SK-N-SH (cell line): ENCODE measurements at regions not wholly inside any gene's neighbourhood (a gene's known extent, or its start where the extent isn't known, plus 50 kb on each side); places are given as distances from the start of the nearest gene placed in this dataset.

Experiments used
- CTCF ChIA-PET: fragments of 300-600, 350-600 bp; formaldehyde crosslinking; extraction: SDS; loops from one replicate; lab custom pipeline; 2021; lab: Yijun Ruan, JAX
- POLR2A ChIA-PET: fragments of 350-600 bp; sonication (Branson Sonifier 250); formaldehyde crosslinking; extraction: SDS; loops from one replicate; lab custom pipeline; 2020; ENCODE audit warnings: antibody characterized with exemption, inconsistent platforms; lab: Yijun Ruan, JAX
- DNase-seq: peaks from one replicate; pipeline ENCODE4 v3.0.0; 2012
- H2AFZ ChIP-seq: fragments of 200-600 bp; sonication (generic); 2 replicates; pipeline ENCODE4 v1.8.1; 2016; ENCODE audit warnings: antibody characterized with exemption, mild to moderate bottlenecking, low read depth
- H3F3A ChIP-seq: fragments of 200-600 bp; sonication (generic); replicated peaks from 2 replicates; pipeline ENCODE3; 2016; ENCODE audit warnings: antibody characterized with exemption, mild to moderate bottlenecking; ENCODE audit not compliant: insufficient read depth
- H3K27ac ChIP-seq, 2 experiments: fragments of 200-500 bp in 1 of 2; fragments of 200-600 bp in 1 of 2; sonication (Bioruptor generic) in 1 of 2; sonication (generic), shearing (Covaris generic) in 1 of 2; 2 replicates each; pipeline versions ENCODE4 v1.5.1 to v1.6.1; 2014 to 2016; ENCODE audit warnings: low read depth in 2 of 2, inconsistent platforms in 1 of 2, low read length in 1 of 2, mild to moderate bottlenecking in 1 of 2, mixed read lengths in 1 of 2
- H3K27me3 ChIP-seq: fragments of 200-600 bp; sonication (generic), shearing (Covaris generic); 2 replicates; pipeline ENCODE4 v1.6.1; 2016; ENCODE audit warnings: mixed run types; ENCODE audit not compliant: insufficient read depth
- H3K36me3 ChIP-seq, 2 experiments: fragments of 200-500 bp in 1 of 2; fragments of 200-600 bp in 1 of 2; sonication (Bioruptor generic) in 1 of 2; sonication (generic) in 1 of 2; replicated peaks in 1 of 2; 2 replicates each; pipeline versions ENCODE3 to v1.5.1; 2014 to 2016; ENCODE audit warnings: low read length in 1 of 2, mild to moderate bottlenecking in 1 of 2; ENCODE audit not compliant: insufficient read depth in 2 of 2, control insufficient read depth in 1 of 2
- H3K4me1 ChIP-seq, 2 experiments: fragments of 200-500 bp in 1 of 2; fragments of 200-600 bp in 1 of 2; sonication (Bioruptor generic) in 1 of 2; sonication (generic), shearing (Covaris generic) in 1 of 2; 2 replicates each; pipeline versions ENCODE4 v1.5.1 to v1.6.1; 2014 to 2016; ENCODE audit warnings: low read depth in 1 of 2, low read length in 1 of 2, mixed run types in 1 of 2; ENCODE audit not compliant: insufficient read depth in 2 of 2, control insufficient read depth in 1 of 2
- H3K4me2 ChIP-seq: fragments of 200-600 bp; sonication (generic), shearing (Covaris generic); 2 replicates; pipeline ENCODE4 v1.6.1; 2017; ENCODE audit warnings: mixed run types
- H3K4me3 ChIP-seq, 2 experiments: fragments of 200-500 bp in 1 of 2; fragments of 200-600 bp in 1 of 2; sonication (Bioruptor generic) in 1 of 2; sonication (generic), shearing (Covaris generic) in 1 of 2; 2 replicates each; pipeline versions ENCODE4 v1.5.1 to v1.8.1; 2014 to 2016; ENCODE audit warnings: low read depth in 2 of 2, inconsistent platforms in 1 of 2, low read length in 1 of 2, mild to moderate bottlenecking in 1 of 2, mixed read lengths in 1 of 2, moderate library complexity in 1 of 2
- H3K79me2 ChIP-seq: fragments of 200-600 bp; sonication (generic); 2 replicates; pipeline ENCODE4 v1.8.1; 2017; ENCODE audit warnings: mild to moderate bottlenecking; ENCODE audit not compliant: insufficient read depth
- H3K9ac ChIP-seq: fragments of 200-600 bp; sonication (generic); 2 replicates; pipeline ENCODE4 v1.6.1; 2017; ENCODE audit warnings: mixed run types
- H3K9me2 ChIP-seq: fragments of 200-600 bp; sonication (generic); 2 replicates; pipeline ENCODE4 v1.6.1; 2017; ENCODE audit warnings: mixed run types
- H3K9me3 ChIP-seq: fragments of 200-600 bp; sonication (generic); 2 replicates; pipeline ENCODE4 v1.6.1; 2017; ENCODE audit warnings: mixed run types, mild to moderate bottlenecking, moderate library complexity
- H4K20me1 ChIP-seq: fragments of 200-600 bp; sonication (generic); 2 replicates; pipeline ENCODE4 v1.6.1; 2017; ENCODE audit warnings: mild to moderate bottlenecking, mixed run types; ENCODE audit not compliant: insufficient read depth
- EZH2phosphoT487 ChIP-seq: fragments of 200-600 bp; sonication (generic); IDR thresholded peaks from 2 replicates; pipeline ENCODE4 v1.6.1; 2017; ENCODE audit warnings: low read depth, mixed run types, mild to moderate bottlenecking, antibody characterized with exemption, moderate library complexity, borderline replicate concordance
- FOSL2 ChIP-seq: IDR thresholded peaks from 2 replicates; pipeline ENCODE4 v1.4.0; 2012; ENCODE audit warnings: low read depth, mild to moderate bottlenecking, moderate library complexity, borderline replicate concordance
- GATA2 ChIP-seq: sonication (generic); formaldehyde crosslinking; IDR thresholded peaks from 2 replicates; pipeline ENCODE4 v1.5.0; 2020; ENCODE audit warnings: mild to moderate bottlenecking, missing genetic modification reagents
- JUND ChIP-seq: IDR thresholded peaks from 2 replicates; pipeline ENCODE4 v1.4.0; 2012
- MXI1 ChIP-seq: IDR thresholded peaks from 2 replicates; pipeline ENCODE4 v1.6.1; 2012; ENCODE audit warnings: mild to moderate bottlenecking, low read depth, low read length, improper control_type of control experiment
- NRF1 ChIP-seq: IDR thresholded peaks from 2 replicates; pipeline ENCODE4 v1.6.1; 2012; ENCODE audit warnings: low read depth, mild to moderate bottlenecking, low read length
- RFX5 ChIP-seq: IDR thresholded peaks from 2 replicates; pipeline ENCODE4 v1.6.1; 2012; ENCODE audit warnings: mild to moderate bottlenecking, improper control_type of control experiment, low read length
- RXRA ChIP-seq: IDR thresholded peaks from 2 replicates; pipeline ENCODE4 v1.4.0; 2012; ENCODE audit warnings: low read depth, mild to moderate bottlenecking, borderline replicate concordance
- SMC3 ChIP-seq: IDR thresholded peaks from 2 replicates; pipeline ENCODE4 v1.6.1; 2012; ENCODE audit warnings: low read depth, low read length, improper control_type of control experiment
- TEAD4 ChIP-seq: IDR thresholded peaks from 2 replicates; pipeline ENCODE4 v1.4.0; 2012; ENCODE audit warnings: mild to moderate bottlenecking, borderline replicate concordance; ENCODE audit not compliant: insufficient read depth
- YY1 ChIP-seq: IDR thresholded peaks from 2 replicates; pipeline ENCODE4 v1.4.0; 2012; ENCODE audit warnings: low read depth, mild to moderate bottlenecking
- WGBS: methylation state at CpG from one replicate; pipeline ENCODE4 v1.1.6; 2017; ENCODE audit warnings: low lambda C conversion rate; 5-methylcytosine and 5-hydroxymethylcytosine counted together
- TF ChIP-seq, protein P1 (sequence below): IDR thresholded peaks from 2 replicates; pipeline ENCODE4 v1.4.0; 2012; ENCODE audit warnings: low read depth
- TF ChIP-seq, protein P2 (sequence below): fragments of 200-600 bp; sonication (generic); IDR thresholded peaks from 2 replicates; pipeline ENCODE4 v1.6.1; 2017; ENCODE audit warnings: antibody characterized with exemption, mild to moderate bottlenecking, moderate library complexity
- TF ChIP-seq, protein P3 (sequence below): fragments of 150-350 bp; IDR thresholded peaks from 2 replicates; pipeline ENCODE4 v1.6.1; 2016; ENCODE audit warnings: mild to moderate bottlenecking, low read depth, low read length
- TF ChIP-seq, protein P4 (sequence below): IDR thresholded peaks from 2 replicates; pipeline ENCODE4 v1.4.0; 2012; ENCODE audit warnings: low read depth, borderline replicate concordance

DNA sequence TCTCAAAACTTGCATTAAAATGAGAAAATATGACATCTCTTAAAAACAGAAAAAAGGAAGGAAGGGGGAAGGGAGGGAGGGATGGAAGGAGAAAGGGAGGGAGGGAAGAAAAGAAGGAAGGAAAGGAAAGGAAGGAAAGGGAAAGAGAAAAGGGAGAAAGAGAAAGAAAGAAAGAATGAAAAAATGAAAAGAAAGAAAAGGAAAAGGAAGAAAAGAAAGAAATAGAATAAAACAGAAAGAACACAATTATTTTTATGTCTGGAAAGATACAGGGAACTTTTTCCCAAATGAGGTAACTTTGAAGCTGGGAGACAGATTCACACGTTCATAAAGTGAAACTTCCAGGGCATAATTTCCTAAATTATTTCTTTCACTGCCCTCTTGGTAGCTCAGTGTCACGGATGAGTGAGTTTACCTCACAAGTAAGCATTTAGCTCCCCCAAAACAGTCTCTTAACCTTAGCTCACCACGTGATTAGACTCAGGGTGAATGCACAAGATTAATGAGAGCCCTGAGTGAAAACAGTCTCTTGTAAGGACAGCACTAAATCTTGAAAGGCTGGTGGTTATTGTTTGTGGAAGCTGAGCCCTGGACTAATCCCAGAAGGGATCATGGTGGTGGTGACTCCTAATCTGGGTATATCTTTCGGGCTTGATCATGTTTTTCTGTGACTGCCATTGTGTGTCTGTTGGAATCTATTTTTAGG is 74.1 kb upstream of the HDAC9 start:
- Histone ChIP-seq H3K4me3 (no peak overlapping the region), H4K20me1 (no peaks in the 10 kb centered on the region), H3K9me2 (no peaks in the 10 kb centered on the region), H3K27ac (peak overlapping the region in 1 of 2 experiments; percentile 72; a peak in 1 of 4 replicates), H3K9ac (no peak overlapping the region), H3K4me2 (no peak overlapping the region), H2AFZ (peak overlapping the region; percentile 53), H3K9me3 (no peaks in the 10 kb centered on the region), H3K27me3 (no peaks in the 10 kb centered on the region), H3K4me1 (peaks cover 9 to 14% of the 10 kb centered on the region in 2 experiments; a peak in 3 of 4 replicates), H3K36me3 (no peaks in the 10 kb centered on the region), H3K79me2 (no peaks in the 10 kb centered on the region), H3F3A (no peaks in the 10 kb centered on the region)
- CTCF ChIA-PET, result no interaction called here
- WGBS, result 77% methylated on average over 4 of the region's 4 CpGs
- TF ChIP-seq RFX5, result no peak
- TF ChIP-seq MXI1, result no peak
- TF ChIP-seq, protein P1, sequence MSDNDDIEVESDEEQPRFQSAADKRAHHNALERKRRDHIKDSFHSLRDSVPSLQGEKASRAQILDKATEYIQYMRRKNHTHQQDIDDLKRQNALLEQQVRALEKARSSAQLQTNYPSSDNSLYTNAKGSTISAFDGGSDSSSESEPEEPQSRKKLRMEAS, result no peak
- no peak for TF ChIP-seq FOSL2
- no peak for TF ChIP-seq NRF1
- no peak for TF ChIP-seq EZH2phosphoT487
- TF ChIP-seq, protein P2, sequence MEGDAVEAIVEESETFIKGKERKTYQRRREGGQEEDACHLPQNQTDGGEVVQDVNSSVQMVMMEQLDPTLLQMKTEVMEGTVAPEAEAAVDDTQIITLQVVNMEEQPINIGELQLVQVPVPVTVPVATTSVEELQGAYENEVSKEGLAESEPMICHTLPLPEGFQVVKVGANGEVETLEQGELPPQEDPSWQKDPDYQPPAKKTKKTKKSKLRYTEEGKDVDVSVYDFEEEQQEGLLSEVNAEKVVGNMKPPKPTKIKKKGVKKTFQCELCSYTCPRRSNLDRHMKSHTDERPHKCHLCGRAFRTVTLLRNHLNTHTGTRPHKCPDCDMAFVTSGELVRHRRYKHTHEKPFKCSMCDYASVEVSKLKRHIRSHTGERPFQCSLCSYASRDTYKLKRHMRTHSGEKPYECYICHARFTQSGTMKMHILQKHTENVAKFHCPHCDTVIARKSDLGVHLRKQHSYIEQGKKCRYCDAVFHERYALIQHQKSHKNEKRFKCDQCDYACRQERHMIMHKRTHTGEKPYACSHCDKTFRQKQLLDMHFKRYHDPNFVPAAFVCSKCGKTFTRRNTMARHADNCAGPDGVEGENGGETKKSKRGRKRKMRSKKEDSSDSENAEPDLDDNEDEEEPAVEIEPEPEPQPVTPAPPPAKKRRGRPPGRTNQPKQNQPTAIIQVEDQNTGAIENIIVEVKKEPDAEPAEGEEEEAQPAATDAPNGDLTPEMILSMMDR, result no peak
- TF ChIP-seq RXRA, result no peak
- TF ChIP-seq GATA2 (CRISPR knock-in tag), result no peak
- no peak for TF ChIP-seq SMC3
- TF ChIP-seq TEAD4, result no peak
- TF ChIP-seq, protein P3, sequence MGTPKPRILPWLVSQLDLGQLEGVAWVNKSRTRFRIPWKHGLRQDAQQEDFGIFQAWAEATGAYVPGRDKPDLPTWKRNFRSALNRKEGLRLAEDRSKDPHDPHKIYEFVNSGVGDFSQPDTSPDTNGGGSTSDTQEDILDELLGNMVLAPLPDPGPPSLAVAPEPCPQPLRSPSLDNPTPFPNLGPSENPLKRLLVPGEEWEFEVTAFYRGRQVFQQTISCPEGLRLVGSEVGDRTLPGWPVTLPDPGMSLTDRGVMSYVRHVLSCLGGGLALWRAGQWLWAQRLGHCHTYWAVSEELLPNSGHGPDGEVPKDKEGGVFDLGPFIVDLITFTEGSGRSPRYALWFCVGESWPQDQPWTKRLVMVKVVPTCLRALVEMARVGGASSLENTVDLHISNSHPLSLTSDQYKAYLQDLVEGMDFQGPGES, result no peak
- TF ChIP-seq, protein P4, sequence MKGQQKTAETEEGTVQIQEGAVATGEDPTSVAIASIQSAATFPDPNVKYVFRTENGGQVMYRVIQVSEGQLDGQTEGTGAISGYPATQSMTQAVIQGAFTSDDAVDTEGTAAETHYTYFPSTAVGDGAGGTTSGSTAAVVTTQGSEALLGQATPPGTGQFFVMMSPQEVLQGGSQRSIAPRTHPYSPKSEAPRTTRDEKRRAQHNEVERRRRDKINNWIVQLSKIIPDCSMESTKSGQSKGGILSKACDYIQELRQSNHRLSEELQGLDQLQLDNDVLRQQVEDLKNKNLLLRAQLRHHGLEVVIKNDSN, result no peak
- no peak for TF ChIP-seq JUND
- no peak for TF ChIP-seq YY1
- DNase-seq, result no peak
- POLR2A ChIA-PET, result no interaction called here
